Superior temporal gyrus (tissue), 1 donor: ENCODE measurements at regions not wholly inside any gene's neighbourhood (a gene's known extent, or its start where the extent isn't known, plus 50 kb on each side); places are given as distances from the start of the nearest gene placed in this dataset.
"Not testable (repeated sequence)": the region's sequence is repeated elsewhere in the genome, so short reads cannot be mapped to it uniquely, and the experiment has no call there.

Source experiments
- DNase-seq: peaks from one replicate; pipeline ENCODE4 v3.0.0-alpha.2; 2016; ENCODE audit errors: extremely low spot score

DNA sequence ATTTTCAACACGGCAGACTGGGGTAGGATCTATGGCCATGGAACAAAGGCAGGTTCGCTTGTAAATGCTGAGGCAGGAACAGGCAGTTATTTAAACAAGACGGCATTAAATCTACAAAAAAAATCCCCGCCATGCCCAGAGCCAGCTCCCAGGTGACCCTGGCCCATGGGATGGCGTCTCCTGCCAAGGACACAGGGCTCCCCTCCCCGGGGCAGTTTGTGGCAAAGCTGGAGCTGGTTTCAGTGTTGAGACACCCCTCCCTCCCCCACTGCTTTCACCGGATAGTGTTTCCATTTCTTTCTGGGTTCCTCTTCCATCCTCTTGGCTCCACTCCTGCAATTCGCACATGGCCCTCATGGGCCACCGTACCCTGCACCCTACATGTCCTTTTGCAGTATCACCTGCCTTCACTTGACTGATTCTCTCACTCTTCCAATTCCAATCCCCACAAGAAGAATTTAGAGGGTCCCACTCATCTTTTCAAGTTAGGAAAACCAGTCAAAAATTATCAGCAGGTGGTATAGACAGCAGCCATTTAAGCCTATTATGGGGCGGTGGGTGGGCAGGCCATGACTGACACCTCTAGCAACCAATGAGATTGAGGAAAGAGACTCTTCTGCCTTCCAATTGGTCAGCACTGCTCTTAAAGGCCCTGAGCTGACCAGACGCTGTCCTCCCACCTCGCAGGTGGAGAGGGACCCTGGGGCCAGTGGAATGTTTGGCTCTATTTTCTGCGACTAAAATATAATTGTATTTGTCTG is 52.0 kb downstream of the OLIG1 start:
- DNase-seq = peak; percentile 65

DNA sequence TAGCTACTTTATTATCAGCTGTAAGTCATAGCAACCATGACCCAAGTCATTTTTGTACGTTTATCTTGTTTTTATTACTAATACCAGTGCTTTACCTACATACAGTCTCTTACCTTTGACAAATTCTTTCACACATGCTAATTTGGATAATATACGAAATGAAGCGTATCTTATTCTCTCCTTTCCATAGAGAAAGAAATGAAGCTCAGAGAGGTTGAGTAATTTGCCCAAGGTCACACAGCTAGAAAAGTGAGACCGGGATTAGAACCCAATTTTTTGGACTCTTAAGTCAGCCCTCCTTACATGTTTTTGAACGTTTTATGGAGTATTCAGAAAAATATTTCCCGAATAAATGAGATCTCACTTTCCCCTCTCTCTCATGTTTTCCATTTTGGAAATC is 52.6 kb downstream of the OLIG1 start:
- DNase-seq = no peak

DNA sequence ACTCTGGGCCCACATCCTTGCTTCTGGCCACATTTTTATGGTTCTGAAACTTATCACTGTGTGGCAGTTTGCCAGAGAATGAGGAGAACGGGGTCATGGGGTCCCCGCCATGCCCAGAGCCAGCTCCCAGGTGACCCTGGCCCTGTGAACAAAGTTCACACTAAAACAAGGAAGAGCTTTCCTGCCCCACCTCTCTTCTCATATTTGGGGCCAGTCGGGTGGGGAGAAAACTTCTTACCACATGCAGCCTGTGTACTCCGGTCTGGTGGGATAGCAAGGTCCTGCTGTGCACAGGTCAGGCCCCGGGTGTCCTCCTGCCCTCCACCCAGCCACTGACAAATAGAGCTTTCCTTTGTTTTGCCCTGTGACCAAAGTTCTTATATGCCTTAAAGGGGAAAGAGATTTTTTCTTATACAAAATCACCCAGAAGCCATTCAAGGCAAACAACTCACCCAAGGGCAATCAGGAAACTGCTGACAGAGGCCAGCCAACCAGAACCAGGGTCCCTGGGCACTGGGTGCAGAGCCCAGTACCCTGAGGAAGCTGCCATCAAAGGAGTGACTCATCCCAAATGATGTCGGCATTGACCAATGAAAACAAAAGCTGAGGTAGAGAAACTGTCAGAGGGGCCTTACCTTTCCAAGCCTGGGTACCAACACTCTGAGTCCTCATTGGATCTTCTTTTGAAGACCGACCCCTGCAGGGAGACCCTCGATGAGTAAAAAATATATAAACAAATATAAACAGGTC is 53.6 kb downstream of the OLIG1 start:
- DNase-seq = no peak

DNA sequence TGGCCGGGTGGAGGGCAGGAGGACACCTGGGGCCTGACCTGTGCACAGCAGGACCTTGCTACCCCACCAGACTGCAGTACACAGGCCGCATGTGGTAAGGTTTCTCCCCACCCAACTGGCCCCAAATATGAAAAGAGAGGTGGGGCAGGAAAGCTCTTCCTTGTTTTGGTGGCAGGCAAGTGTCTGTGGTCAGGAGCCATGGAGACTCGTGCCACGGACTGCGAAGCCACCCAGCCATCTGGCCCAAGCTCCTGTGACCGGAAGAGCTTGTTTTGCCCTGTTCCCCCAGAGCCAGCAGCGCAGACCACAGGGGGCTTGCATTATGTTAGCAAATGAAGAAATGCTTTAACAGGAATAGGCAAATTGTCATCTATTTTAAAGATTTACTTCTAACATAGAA is 54.9 kb downstream of the OLIG1 start:
- no peak for DNase-seq

DNA sequence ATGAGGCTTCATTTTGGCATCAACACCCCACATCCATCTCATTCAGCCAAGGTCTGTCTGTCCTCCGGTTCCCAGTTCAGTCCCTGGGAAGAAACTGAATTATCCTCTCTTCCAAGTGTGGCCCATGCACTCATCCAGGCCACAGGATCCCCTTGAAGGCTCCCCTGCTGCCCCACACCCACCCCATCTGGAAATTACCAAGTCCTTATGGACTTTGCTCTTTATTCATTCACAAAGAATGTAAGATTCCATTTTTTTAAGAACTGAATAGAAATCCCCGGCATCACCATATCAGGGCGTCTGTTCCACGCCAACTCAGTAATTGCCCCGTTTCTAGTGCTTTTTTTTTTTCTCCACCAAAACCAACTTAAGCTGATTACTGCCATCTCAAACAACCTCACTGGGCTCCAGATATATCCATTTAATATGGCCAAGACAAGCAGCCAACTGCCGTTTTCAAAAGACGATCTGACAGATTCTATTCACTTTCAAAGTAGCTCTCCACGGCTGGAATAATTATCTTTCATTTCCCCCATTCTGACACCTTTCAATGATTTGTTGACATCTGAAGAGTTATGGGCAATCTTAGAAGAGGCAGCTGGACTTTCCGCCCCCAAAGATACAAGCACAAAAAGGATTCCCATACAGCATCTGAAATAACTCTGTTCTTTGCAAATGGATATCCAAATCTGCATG is 55.9 kb downstream of the OLIG1 start:
- DNase-seq = no peak

DNA sequence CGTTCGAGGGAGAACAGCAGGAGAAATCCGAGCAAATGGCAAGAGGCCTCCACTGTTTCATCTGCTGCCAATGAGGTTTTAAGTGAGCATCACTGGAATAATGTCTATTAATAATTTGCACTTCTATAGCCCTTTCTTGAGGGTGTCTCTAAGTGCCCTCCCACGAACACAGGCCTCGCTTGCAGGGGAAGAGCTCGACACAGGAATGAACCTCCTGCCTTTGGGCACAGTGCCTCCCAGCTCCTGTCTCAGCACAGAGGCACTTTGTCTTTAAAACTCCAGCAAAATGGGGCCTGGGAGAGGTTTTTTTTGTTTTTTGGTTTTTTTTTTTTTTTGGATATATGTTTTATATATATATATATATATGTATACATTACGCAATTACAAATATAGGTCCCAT is 56.6 kb downstream of the OLIG1 start:
- peak; percentile 67 for DNase-seq

DNA sequence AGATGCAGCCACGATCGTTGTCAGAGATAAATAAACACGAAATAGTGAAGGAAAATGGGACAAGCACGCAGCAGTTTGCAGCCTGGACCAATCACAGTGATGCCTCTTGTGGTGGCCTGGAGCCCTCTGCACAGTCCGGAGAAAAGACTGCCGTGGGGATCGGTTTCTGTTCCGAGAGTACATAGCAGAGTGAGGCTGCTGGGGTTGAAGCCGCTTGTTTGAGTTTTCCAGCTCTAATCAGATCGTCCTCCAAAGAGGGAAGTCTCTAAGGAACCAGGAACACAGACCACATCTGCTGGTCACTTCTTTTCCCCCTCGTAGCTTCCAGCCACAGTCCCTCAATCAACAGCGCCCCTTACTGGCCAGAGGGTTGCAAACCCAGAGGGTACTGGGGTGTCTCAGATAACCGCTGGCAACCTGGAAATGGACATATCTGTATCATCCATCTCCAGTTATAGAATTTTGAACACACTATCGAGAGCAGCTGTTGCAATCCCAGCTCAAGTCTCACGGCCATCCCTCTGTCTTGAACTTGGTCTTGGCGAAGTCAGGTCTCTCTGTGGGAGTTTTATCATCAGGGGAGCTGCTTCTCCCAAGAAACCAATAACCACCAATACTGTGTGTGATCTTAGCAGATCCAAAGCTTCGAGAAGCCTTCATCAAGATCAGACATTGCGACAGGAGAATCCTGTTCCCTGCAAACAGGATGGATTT is 57.4 kb downstream of the OLIG1 start:
- peak; percentile 97 for DNase-seq

DNA sequence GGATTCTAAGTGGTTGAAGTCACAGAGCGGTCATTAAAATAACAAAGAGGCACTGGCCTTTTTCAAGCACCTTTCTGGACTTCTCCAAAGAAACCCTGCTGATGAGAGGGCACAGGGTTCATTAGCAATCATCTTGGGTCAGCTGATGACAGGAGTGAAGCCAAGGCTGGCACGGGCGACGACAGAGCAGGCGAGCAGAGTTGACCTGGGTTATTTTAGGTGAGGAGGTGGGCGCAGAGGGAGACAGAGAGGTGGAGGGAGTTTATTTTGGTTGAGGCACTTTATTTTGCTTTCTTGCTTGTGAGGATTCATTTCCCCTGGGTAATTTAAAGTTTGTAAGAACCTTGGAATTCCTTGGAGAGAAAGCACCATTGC is 57.9 kb downstream of the OLIG1 start:
- no peak for DNase-seq

DNA sequence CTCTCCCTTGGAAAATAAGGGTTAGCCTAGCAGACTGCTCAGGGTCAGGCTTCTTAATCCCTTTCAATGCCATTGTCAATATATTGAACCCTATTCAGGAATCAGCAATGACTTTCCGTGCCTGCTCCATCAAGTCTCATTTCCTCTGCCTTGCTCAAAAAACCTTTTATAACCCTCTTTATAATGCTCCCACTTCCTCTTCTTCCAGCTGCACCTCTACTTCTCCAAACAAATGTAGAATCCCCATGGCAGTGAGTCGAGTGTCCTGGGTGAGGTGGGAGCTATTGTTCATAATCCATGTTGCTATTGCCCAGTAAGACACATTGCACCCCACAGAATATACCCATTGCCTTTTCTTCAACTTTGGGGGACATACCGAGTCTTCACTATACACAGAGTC is 58.6 kb downstream of the OLIG1 start:
- DNase-seq = no peak

DNA sequence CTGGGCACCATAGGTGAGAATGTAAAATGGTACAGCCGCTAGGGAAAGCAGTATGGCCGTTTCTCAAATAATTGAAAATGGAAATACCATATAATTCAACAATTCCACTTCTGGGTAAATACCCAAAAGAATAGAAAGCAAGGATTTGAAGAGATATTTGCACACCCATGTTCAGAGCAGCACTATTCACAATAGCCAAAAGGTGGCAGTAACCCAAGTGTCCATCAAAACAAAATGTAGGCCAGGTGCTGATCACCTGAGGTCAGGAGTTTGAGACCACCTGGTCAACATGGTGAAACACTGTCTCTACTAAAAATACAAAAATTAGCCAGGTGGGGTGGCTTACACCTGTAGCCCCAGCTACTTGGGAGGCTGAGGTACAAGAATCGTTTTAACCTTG is 62.1 kb downstream of the OLIG1 start:
- no peak for DNase-seq

DNA sequence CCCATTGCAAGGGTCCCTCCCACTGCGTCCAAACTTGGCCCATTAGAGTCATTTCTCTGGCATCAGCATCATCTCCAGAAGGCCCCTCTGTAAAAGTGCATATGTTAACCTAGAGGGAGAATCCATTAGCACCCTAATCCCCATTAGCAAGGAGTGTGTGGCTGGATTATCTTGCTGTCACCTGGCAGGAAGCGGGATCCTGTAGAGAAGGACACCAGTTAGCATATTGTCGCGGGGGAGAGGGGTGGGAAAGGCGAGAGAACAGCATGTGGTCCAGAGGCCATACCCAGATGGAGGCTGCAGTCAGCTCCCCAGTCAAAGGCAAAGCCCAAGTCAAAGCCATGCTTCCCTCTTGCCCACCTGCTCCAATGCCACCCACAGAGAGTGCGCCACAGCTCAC is 64.0 kb downstream of the OLIG1 start:
- no peak for DNase-seq

DNA sequence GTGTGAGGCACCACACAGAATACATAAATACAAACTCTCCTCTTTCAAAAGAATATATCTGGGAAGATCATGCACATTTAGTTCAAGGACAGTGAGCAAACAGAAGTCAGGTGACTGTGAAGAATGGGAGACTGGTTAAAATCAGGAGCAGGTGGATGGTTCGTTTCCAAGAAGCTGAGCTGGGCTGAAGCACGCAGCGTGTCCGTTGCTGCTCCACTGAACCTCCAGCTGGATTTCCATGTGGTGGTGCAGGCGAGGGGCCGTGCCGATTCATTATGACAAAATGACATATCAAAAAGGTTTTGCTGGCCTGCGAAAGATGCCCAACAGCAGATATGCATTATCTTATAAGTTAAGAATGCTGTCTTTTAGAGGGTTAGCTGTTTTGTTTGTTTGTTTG is 66.0 kb downstream of the OLIG1 start:
- DNase-seq = no peak

DNA sequence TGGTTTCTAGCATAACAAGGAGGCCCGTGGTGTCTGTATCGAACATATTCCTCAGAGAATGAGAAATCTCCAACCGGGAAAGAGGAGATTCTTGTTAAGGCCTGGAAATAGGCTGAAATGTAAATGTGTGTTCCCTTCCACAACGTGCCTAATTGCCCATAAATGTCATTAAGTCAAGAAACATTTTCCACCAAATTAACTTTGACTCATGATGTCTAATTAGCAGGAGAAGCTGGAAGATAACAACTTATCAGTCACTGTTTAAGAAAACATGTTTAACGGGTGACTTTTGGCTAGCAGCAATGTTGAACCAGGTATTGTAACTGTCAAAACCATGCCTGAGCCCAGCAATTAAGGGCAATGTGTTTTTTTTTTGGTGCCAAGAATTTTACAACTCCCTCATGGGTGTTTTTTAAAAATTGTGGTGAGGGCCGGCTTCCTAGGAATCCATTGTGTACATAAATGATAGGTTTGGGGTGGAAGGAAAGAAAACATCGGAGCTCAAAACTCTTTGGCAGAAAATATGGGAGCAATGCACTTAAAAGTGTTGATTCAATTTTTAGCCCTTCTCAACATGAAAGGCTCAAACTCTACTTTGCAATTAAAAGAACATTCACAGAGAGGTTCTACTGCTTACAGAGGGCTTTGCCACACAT is 67.0 kb downstream of the OLIG1 start:
- no peak for DNase-seq

DNA sequence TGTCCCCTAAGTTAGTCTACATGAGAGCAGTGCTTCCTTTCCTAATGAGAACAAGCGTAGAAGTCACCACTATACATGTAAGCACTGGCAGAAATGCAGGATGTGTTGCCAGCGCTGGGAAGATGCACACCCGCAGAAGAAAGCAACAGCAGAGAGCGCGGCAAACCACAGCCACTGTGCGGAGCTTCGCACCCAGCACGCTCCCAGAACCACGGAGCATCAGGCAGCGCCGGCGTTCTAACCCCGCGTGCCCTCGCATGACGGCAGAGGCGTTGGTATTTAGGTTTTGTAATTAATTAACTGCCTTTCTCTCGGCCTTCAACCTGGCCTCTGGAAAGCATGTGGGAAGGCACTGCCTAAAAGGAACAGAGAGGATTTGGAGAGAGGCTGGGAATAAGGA is 69.1 kb downstream of the OLIG1 start:
- no peak for DNase-seq

DNA sequence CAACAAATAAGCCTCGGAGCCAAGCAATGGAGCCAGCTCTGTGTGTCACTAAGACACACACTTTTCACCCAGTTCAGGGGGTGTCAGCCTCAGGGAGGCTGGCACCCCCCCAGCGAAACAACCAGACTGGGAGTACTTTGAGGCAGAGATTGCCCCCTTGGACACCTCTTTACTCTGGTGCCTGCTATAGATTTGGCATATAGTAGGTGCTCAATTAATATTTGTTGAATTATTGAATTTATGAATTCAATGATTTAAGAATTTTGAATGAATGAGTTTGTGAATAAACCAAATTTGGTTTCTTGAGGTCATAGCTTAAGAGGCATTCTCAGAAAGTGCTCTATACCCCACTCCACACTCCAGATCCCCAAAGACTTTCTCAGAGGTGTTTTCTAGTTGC is 70.3 kb downstream of the OLIG1 start:
- no peak for DNase-seq

DNA sequence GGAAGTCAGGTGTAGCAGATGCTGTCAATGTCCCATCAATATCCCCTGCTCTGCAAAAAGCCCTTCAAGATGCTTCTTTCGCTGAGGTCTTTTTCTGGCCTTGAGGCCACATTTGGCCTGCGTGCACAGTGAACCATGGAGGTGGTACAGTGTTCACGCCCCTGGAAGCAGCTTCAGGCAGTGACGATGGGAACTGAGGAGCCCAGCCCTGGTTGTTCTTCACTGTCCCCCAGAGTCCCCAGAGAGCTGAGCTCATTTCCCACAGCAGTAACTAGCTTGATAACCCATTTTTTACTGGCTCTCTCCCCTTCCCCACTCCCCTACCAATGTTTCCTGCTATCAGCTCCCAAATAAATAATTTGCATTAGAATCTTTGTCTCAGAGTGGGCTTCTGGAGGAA is 76.5 kb downstream of the OLIG1 start:
- no peak for DNase-seq

DNA sequence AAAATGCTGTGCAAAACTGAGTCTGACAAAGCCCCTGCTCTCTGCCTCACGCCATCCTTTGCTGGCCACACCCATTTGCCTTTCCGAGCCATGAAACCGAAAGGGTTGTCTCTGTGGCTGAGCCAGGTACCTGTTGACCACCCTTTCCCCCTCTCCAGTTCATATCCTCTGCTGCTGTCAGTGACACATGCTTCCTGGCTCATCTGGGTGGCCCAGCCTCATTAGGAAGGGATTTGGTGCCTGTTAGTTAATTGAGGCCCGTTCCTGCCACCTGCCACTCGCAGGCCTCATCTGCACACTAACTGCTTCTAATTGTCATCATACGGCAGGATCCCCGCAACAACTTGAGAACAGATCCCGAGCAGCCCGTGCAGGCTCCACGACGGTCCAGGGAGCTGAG is 79.2 kb downstream of the OLIG1 start:
- DNase-seq = no peak

DNA sequence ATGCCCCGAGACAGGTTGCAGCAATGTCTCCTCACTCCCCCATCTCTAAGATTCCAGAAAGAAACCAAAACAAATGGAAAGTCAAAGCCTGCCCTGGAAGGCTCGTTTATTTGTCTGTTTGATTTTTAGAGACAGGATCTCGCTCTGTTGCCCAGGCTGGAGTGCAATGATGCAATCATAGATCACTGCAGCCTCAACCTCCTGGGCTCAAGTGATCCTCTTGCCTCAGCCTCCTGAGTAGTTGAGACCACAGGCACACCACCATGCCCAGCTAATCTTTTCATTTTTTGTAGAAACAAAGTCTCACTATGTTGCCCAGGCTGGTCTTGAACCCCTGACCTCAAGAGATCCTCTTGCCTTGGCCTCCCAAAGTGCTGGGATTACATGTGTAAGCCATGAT is 78.8 kb upstream of the IFNAR2 start:
- not testable (repeated sequence) for DNase-seq

DNA sequence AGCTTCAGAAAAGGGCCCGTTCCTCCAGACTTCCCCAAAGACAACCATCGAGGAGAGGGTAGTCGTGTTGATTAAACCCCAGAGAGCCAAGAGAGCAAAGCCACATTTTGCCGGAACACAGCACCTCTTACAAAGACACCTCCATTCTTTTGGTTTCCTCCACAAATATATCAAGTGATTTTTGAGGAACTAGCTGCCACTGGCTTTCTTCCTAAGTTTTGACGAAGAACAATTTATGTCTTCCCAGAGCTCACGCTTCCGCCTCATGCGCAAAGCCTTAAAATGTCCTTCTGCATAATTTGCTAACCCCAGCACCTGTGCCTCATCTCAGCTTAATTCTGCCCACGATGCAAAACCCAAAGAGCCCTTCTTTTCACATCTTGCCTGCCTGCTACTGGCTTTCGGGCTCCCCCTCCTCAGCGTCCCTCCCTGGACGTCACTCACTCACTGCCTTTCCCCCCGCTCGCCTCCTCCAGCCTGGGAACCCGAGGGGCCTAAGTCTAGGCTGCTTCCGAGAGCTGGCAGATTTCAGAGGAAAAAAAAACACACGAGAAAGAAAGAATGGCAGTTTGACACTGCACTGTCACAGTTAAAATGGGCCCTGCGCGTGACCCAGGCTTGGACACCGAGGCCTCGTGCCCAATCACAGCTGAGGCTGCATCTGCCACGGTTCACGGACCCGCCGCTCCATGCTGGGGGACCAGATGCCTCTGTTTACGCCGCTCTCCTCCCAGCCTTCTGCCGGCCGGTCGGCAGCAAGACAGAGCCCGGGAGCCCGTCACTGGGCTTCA is 77.6 kb upstream of the IFNAR2 start:
- DNase-seq = no peak

DNA sequence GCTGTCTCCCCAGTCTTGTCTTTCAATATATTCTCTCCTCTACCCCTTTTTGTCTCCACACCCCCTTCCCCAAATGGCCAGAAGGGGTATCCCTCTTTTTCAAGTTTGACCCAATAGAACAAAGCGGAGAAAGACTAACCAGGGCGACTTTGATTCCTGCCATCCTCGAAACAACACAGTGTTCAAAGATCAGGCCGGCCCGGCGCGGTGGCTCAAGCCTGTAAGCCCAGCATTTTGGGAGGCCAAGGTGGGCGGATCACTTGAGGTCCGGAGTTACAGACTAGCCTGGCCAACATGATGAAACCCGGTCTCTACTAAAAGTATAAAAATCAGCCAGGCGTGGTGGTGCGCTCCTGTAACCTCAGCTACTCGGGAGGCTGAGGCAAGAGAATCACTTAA is 77.0 kb upstream of the IFNAR2 start:
- no peak for DNase-seq

DNA sequence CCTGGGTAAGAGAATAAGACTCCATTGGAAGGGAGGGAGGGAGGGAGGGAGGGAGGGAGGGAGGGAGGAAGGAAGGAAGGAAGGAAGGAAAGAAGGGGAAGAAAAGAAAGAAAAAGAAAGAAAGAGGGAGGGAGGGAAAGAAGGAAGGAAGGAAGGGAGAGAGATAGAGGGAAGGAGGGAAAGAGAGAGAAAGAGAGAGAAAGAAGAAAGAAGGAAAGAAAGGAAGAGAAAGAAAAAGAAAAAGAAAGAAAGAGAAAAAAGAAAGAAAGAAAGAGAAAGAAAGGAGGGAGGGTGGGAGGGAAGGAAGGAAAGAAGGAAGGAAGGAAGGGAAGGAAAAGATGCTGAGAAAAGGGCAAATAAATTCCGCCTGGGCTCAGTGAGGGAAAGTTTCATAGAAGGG is 74.7 kb upstream of the IFNAR2 start:
- DNase-seq = no peak
